GM12878 (cell line): ENCODE measurements at regions not wholly inside any gene's neighbourhood (a gene's known extent, or its start where the extent isn't known, plus 50 kb on each side); places are given as distances from the start of the nearest gene placed in this dataset.

Source experiments
- BCLAF1 ChIP-seq: fragments of 450-650 bp; IDR thresholded peaks from 2 replicates; pipeline ENCODE4 v1.6.1; 2017; ENCODE audit warnings: antibody characterized with exemption, mild to moderate bottlenecking, moderate library complexity
- CHD1 ChIP-seq: IDR thresholded peaks from 2 replicates; pipeline ENCODE4 v1.6.1; 2012; ENCODE audit warnings: low read depth, low read length, improper control_type of control experiment
- EP300 ChIP-seq, 2 experiments: fragments of 150-350 bp in 1 of 2; IDR thresholded peaks; 2 replicates each; pipeline ENCODE4 v1.6.1; 2011 to 2012; ENCODE audit warnings: low read depth in 2 of 2, low read length in 2 of 2, borderline replicate concordance in 1 of 2, improper control_type of control experiment in 1 of 2, inconsistent platforms in 1 of 2; ENCODE audit not compliant: control insufficient read depth in 1 of 2
- ESRRA ChIP-seq: IDR thresholded peaks from 2 replicates; pipeline ENCODE4 v1.6.1; 2012; ENCODE audit warnings: mild to moderate bottlenecking, low read length, improper control_type of control experiment
- NKRF ChIP-seq: fragments of 450-650 bp; conservative IDR thresholded peaks from 2 replicates; pipeline ENCODE4 v1.6.1; 2017; ENCODE audit warnings: mild to moderate bottlenecking, moderate library complexity
- POLR2AphosphoS5 ChIP-seq: IDR thresholded peaks from 2 replicates; pipeline ENCODE4 v1.6.1; 2011; ENCODE audit warnings: mild to moderate bottlenecking, low read length, inconsistent platforms
- RAD21 ChIP-seq: IDR thresholded peaks from 2 replicates; pipeline ENCODE4 v1.6.1; 2011; ENCODE audit warnings: mild to moderate bottlenecking, low read depth, low read length, moderate library complexity; ENCODE audit not compliant: insufficient read depth
- RB1 ChIP-seq: fragments of 450-650 bp; formaldehyde crosslinking; IDR thresholded peaks from 2 replicates; pipeline ENCODE4 v1.6.1; 2017; ENCODE audit warnings: mild to moderate bottlenecking, borderline replicate concordance
- ZNF24 ChIP-seq: fragments of 450-650 bp; IDR thresholded peaks from 2 replicates; pipeline ENCODE4 v1.6.1; 2017; ENCODE audit warnings: antibody characterized with exemption, mild to moderate bottlenecking
- ZNF274 ChIP-seq: IDR thresholded peaks from one replicate; pipeline ENCODE4 v1.8.0; 2011; ENCODE audit not compliant: insufficient read length, insufficient read depth
- ZZZ3 ChIP-seq: IDR thresholded peaks from 2 replicates; pipeline ENCODE4 v1.6.1; 2011; ENCODE audit warnings: low read depth; ENCODE audit not compliant: control insufficient read depth, insufficient read length
- TF ChIP-seq, protein P1 (sequence below), 3 experiments: IDR thresholded peaks in 2 of 3; conservative IDR thresholded peaks in 1 of 3; 2 replicates each; pipeline ENCODE4 v1.5.1; 2011; ENCODE audit warnings: low read depth in 3 of 3, low read length in 3 of 3, mild to moderate bottlenecking in 3 of 3, control low read depth in 2 of 3, moderate library complexity in 2 of 3, inconsistent platforms in 1 of 3, mixed read lengths in 1 of 3; ENCODE audit not compliant: control insufficient read depth in 2 of 3, insufficient read depth in 1 of 3; ENCODE audit errors: extremely low read depth in 1 of 3

GRCh38 chr5:10874541-10874940 lies 113.5 kb upstream of the DAP start:
- TF ChIP-seq ZNF274 (no peak), POLR2AphosphoS5 (no peak), NKRF (no peak), BCLAF1 (no peak), RB1 (no peak), RAD21 (no peak), ZNF24 (no peak), ZZZ3 (no peak), ESRRA (no peak), CHD1 (no peak), EP300 (IDR thresholded peaks at IDR 0.05; ENCODE audit: borderline replicate concordance in 1 of 2, control insufficient read depth in 1 of 2, low read depth in 2 of 2, low read length in 2 of 2) (no peak)
- TF ChIP-seq, protein P1, sequence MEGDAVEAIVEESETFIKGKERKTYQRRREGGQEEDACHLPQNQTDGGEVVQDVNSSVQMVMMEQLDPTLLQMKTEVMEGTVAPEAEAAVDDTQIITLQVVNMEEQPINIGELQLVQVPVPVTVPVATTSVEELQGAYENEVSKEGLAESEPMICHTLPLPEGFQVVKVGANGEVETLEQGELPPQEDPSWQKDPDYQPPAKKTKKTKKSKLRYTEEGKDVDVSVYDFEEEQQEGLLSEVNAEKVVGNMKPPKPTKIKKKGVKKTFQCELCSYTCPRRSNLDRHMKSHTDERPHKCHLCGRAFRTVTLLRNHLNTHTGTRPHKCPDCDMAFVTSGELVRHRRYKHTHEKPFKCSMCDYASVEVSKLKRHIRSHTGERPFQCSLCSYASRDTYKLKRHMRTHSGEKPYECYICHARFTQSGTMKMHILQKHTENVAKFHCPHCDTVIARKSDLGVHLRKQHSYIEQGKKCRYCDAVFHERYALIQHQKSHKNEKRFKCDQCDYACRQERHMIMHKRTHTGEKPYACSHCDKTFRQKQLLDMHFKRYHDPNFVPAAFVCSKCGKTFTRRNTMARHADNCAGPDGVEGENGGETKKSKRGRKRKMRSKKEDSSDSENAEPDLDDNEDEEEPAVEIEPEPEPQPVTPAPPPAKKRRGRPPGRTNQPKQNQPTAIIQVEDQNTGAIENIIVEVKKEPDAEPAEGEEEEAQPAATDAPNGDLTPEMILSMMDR (IDR thresholded peaks at IDR 0.05 in 2 of 3, conservative IDR thresholded peaks at IDR 0.05 in 1 of 3; ENCODE audit: control insufficient read depth in 2 of 3, extremely low read depth in 1 of 3, insufficient read depth in 1 of 3, low read depth in 3 of 3, low read length in 3 of 3) = no peak
